Activated T-cell treated with anti-CD3 and anti-CD28 coated beads, Interleukin-2, amount 50 U/mL, for 48 hours (primary cell): ENCODE measurements at regions not wholly inside any gene's neighbourhood (a gene's known extent, or its start where the extent isn't known, plus 50 kb on each side); places are given as distances from the start of the nearest gene placed in this dataset.
A peak's percentile ranks its signal among the peaks of the same experiment; 100 is the strongest.

Experiments used
- DNase-seq, 2 experiments: peaks; one replicate each; pipeline ENCODE4 v3.0.0-alpha.2; 2020

DNA sequence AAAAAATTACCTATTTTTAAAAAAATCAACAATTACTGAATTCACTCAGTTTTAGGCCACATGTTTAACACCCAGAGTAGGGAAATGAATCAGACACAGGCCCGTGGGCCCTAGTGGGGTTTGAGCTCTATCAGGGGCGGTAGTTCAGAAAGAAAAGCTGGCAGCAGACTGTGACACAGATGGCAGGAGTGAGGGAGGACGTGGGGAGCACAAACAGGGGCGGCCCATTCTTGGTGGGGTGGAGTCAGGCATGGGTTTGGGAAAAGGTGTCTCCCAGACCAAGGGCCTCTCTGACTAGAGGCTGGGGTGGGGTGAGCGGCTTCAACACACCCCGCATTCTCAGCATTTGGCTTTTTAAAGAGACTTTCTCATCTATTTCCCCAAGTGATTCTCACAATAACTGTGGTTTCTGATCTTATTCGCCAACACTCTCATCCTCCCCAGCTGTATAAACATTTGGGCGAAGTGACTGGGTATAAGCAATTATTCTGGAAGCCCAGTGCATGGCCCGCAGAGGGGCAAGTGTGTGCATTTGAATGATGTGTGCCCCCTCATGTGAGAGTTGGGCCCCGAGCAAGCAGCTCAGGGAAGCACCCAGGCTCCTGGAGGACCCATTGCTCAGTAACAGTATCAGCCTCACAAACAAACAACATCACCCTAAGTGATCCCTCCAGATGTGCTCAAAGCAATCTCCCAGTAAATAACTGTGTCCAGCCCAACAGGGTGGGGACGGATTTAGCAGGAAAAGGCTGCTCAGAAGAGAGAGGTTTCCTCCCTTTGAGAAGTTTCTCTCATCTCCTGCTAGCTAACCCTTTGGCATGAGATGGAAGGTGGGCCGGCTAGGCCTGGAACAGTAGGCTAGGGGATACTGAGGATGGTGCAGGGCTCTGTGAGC is 437.6 kb upstream of the ZMIZ1 start:
- peak; percentile 44 to 45 for DNase-seq

DNA sequence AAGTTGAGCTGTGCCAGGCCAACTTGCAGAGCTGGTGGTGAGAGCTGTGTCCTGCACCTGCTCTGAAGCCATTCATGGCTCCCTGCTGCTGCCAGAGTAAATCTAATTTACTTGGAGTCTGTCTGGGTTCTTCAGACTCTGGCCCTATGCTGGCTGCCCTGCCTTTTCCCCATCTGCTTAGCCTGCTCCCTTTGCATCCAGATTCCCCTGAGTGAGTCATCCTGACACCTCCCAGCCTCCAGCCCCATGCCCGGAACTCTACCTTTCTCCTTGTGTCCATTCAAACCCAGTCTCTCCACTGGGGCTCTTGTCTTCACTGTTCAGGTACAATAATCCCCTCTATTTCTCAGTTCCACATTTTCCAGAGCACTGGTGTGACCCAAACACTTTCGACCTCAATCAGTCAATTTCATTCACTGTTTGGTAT is 434.4 kb upstream of the ZMIZ1 start:
- DNase-seq: no peak

DNA sequence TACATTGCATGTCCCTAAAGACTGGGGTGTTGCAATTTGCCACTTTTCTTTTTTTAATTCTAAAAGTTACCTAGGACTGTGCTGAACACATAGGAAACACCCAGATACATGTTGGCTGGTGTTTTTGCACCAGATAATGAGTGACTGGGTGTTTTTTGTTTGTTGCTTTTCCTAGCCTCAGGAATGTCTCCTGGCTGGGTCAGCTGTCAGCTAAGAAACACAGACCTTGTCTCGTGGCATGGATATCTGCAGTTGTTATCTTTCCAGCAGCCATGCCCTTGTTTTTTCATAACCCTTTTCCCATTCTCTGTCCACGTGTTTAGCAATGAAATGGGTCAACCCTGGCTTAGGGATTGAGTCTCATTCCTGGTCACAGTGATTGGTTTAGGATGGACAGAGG is 433.9 kb upstream of the ZMIZ1 start:
- no peak for DNase-seq

DNA sequence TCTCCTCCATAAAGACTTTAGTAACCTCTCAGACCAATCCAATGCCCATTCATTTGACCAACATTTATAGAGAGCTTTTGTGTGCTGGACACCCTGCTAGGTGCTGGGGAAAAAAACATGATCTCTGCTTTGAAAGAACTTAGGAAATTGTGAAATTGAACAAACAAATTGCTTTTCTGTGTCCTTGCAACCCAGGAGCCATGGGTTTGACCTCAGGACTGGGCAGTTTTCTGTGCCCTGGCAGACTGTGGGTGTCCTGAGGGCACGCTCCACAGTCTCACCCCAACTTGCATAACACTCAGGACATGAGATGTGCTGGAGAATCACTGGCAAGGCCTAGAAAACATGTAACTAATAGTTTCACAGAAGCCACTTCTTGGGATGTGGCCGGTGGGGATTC is 429.1 kb upstream of the ZMIZ1 start:
- DNase-seq: no peak

DNA sequence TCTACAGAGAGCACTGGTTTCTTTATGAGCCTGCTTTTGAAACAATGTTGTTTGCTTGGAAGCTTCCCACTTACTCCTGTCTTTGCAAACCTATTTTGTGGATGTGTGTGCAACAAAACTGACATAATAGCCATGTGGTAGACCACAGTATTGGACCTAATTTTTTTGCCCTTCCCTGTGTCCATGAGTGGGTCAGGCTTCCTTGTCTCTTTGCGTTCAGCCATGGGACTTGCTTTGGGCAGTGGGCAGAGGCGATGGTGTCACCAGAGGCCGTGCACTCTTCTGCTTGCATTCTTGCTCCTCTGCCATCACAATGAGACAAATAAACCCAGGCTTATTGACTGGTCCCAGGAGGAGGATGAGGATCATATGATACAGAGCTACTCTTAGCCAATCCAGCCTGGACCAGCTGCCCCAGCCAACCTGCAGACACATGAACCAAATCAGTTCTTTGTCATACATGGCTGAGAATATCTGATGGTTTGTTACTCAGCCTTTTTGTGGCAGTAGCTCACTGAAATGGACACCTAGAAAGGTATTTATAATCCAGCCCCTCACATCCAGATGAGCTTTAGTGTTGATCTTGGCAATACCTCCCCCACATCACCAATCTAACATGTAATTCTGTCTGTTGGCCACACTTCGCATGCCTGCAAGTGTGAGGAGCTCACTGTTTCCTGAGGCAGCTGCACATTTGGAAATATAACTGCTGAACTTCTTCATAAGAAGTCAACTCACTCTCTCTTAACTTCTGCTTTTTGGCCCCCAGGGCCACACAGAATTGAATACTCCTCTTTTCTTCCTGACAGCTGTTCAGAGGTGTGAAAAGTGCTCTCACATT is 427.8 kb upstream of the ZMIZ1 start:
- DNase-seq: no peak

DNA sequence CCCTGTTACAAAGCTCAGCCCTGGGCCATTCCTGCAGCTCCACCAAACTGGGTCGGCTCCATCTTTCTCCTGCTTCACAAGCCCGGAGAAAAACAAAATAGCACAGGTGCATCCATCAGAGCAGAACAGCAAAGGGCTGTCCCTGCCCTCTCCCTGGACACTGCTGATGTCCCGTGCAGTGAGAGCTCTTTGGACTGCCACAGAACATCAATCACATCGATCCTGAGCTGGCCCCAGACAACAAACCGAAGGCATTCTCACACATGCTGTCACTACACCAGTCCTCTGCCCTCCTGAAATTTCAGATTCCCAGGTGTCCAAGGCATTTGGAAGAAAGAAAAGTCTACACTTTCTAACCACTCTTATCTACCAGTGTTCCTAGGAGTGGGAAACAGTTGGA is 427.1 kb upstream of the ZMIZ1 start:
- no peak for DNase-seq

DNA sequence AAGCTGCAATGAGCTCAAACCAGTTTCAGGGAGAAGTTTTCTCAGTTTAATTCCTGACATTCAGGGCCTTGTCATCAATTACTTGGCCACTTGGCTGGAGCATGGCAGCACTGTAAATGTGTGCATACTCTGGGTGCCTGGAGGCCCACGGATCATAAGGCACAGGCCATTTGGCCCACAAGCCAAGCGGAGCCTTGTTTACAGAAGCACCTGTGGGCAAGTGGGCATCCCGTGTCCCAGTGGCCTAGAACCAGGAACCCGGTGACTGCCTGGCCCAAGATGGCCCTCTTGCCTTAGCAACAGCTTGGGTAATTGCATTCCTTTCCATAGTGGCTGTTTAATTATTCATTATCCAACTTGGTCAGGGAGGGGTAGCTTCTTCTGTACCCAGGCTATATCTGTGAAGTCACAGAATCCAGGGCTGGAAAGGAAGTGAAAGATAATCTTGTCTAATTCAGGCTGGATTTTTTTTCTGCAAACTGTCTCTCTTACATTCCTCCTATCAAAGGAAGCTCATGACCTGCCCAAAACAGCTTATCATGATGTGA is 426.4 kb upstream of the ZMIZ1 start:
- no peak for DNase-seq

DNA sequence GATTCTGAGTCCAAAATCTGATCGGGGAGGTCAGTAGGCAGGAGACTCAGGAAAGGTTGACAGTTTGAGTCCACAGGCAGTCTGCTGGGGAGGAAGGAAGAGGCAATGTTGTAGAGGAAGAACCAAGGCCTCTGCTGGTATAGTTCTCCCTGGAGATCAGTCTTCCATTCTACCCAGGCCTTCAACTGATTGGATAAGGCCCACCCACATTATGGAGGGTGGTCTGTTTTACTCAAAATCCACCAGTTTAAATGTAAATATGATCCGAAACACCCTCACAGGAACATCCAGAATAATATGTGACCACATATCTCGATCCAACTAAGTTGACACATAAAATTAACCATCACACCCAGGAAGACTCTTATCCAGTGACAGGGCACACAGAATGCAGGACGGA is 425.3 kb upstream of the ZMIZ1 start:
- no peak for DNase-seq

DNA sequence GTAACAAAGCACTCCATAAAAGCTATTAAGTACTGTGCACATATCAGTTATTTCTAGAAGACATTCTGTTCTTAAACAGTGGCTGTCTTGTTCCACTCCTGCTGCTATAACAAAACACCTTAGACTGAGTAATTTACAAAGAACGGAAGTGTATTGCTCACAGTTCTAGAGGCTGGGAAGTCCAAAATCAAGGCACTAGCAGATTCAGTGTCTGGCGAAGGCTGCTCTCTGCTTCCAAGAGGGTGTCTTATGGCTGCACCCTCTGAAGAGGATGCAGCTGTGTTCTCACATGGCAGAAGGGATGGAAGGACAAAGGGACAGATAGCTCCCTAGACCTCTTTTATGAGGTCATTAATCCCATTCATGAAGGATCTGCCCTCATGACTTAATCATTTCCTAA is 424.2 kb upstream of the ZMIZ1 start:
- DNase-seq: no peak

DNA sequence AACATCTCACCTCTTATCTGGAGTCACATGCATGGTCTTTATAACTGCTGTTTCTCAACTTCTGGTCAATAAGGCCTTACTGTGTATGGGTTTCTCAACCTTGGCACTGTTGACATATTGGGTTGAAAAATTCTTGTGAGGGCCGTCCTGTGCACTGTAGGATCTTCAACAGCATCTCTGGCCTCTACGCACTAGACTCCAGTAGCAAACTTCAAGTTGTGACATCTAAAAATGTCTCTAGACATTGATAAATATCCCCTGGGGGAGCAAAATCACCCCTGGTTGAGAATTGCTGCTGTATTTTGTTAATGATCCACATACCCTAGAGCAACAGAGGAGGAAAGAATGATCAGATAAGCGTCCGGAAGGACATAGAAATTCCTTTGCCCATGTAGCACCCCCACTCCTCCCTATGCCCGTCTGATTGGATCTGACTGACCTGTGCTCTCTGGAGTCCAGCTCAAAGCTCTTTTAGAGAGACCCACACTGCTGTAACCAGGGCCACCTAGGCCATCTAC is 423.5 kb upstream of the ZMIZ1 start:
- DNase-seq: no peak

DNA sequence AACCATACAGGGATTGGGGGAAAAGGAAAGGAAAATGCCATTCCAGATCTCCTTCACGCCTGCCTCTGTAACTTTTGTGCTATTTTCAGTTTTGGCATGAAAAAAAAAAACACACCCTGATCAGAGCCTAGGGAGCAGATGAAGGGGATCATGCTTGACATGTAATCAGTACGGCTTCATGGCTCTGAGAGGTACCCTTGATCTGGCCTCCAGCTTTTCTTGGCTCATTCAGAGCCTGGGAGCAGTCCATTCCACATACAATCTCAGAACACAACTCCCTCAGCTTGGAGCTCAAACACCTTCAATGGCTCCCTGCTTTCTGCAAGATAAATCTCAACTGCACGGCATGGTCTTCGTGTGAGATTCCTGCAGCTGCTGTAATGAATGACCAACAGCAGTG is 422.8 kb upstream of the ZMIZ1 start:
- no peak for DNase-seq

DNA sequence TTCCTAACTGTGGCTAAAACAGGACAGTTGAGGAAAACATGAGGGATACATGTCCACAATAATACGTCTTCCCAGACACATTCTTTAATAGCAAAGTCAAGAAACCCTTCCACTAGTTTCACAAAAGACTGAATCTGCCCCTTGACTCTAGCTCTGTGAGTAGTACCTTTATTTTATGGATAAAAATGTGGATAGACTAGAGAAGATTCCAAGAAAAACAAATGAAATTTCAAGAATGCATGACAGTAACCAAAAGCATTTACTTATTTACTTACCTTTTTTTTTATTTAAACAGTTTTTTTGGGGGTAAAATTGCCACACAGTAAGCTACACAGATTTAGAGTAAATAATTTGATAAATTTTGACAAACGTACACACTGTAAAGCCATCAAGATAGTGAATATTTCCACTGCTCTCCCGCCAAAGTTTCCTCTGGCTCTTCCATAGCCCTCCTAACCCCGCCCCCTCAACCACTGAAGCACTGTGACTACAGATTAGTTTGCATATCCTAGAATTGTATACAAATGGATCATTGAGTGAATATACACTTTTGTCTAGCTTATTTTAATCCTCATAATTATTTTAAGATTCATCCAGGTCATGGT is 420.4 kb upstream of the ZMIZ1 start:
- DNase-seq: no peak

DNA sequence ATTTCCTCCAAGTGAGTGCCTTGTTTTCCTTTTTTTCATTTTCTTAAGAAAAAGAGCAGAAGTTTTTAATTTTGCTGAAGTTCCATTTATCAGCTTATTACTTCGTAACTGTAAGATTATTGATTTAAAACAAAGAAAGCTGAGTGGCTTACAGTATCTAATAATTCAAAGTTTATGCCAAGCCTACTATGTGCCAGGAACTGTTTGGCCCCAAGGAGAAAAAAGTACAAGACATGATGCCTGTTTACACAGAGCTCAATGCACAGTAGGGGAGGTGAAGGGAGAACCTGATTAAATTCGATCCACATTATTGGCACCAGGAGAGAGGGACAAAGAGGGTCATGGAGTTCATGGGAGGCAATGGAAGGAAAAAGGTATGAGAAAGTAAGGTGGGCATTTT is 419.3 kb upstream of the ZMIZ1 start:
- DNase-seq: no peak

DNA sequence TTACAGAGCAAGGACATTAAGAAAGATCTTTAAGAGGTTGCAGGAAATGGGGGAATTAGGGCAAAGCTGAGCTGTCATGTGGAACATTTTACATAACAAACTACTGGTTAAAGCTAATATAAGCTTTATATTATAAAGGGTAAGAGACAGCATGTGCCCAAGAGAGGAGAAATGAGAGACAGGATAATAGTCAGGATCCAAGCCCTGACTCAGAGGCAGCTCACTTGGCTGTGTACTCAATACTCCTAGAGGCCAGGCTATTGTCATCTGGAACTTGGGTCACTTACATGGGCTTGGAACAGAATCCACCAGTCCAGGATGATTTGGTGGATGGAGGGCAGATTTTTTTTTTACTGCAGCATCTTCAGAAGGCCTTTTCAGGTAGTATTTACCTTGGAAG is 418.6 kb upstream of the ZMIZ1 start:
- no peak for DNase-seq

DNA sequence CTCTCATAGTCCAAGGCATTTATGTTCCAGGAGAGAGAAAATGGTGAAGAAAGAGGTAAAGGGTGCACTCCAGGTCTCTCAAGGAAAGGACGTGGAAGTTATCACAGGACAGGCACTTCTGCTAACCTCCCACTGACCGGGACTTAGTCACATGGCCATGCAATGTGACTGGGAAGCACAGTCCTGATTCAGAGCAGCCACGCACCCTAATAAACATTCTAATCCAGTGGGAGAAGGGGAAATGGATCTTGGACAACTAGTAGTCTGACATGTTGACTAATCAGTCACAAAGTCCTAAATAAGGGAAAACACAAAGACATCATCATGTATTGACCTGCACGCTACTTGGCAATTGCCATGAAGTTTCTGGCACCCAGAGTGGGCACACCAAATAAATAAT is 417.5 kb upstream of the ZMIZ1 start:
- no peak for DNase-seq

DNA sequence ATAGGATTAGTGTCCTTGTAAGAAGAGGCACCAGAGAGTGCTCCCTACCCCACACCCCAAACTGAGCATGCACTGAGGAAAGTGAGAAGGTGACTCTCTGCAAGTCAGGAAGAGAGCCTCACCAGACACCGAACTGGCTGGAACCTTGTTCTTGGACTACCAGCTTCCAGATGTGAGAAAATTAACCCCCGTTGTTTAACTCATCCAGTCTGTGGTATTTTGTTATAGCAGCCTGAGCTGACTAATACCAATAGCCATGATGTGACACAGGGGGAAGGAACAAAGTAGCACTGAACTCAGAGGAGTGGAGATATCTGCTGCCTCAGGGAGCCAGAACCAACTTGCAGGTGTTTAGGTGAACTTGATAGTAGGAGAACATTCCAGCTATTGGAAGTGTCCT is 415.2 kb upstream of the ZMIZ1 start:
- DNase-seq: no peak

DNA sequence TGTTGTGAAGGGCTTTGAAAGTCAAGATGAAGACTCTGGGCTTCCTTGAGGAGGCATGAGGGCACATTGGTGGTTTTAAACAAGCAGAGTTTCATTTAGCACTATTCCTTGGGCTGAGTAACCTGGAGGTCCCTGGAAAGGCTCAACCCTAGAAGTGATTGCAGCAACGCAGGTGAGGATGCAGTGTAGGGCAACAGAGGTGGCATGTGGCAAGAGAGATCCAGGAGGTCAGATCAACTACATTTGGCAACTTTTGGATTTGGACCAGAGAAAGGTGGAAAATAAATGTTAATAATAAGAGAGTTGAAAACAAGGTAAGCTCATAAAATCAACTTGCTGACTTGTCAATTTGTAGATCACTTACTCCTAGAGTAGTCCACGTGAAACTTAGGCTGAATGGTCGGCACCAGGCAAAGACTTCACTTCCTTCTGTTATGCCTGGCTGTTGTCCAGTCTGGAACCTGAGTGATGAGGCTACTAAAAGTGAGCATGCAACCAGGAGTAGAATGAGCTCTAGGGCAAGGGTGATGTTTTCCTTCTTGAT is 414.6 kb upstream of the ZMIZ1 start:
- no peak for DNase-seq

DNA sequence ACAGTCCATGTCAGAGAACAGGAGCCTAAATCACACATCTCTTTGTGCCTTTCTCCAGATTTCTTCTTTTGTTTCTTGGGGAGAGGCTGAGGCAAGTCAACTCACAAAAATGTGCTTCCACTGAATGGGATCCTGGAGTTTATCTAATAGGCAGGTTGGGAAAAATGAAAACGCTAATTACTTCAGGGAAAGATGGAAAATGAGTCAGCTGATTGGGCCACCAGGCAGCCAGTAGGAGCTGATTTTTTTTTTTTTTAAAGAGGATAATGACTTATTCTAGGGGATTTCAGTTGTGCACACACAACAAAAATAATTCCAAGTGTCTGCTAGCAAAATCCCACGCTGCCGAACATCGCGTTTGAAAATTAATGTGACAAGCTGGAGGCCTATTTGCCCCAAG is 412.8 kb upstream of the ZMIZ1 start:
- DNase-seq: no peak

DNA sequence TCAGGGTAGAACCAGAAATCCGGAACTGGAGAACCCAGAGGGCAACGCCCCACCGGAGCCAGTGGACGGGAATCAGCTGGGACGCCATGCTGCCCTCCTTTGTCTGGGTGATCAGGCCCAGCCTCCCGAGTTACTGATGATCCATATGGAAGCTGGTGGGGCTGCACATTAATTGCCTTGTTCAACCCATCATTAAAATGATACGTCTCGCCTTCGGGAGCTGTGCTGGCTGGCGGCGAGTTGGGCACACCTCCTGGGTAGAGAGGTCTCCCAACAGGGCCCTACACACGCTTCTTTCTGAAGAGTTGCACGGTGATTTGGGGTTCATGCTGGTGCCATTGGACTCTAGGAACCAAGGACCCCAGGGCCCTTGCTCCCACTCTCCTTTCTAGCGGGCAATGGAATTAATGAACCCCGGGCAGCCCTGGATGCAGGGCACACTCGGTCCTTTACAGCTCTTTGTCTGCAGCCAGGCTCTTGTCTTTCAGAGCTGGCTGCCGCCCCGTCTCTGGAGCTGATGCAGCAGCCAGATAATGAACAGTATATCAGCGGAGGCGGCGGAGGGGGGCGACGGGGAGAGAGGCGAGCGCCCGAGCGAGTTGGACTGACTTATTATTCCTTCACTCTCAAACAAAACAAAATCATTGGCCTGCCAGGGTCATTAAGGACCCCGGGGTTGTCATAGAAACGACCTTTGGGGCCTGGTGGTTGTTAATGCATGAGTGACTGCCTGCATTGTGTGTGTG is 412.2 kb upstream of the ZMIZ1 start:
- no peak for DNase-seq

DNA sequence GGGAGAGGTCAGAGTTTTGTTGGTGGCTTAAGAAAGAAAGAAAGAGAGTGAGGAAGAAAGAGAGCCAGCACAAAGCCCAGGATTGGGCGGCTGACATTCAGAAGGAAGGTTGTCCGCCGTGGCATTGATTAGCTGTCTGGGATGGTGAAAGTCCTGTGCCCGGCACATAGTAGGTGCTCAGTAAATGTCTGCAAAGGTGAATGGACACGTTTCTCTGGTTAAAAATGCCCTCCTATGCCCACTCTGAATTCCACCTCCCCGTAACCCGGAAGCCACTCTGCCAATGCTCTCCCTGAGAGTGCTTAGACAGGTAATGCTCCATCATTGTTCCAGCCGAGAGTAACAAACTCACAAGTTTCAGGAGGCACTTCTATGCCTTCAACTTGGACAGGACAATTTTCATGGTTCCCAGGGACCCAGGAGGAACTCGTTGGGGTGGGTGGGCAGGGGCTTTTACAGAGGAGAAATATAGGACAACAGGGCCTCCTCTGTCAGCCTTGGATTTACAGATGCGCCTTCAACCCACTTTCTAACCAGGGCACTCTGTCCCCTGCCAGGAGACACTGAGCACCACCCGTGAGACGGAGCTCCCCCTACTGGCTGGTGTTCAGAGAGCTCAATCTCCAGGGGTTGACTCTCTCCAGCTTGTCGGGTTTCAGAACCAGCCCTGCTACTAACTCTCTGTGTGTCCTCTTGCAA is 411.5 kb upstream of the ZMIZ1 start:
- peak; percentile 79 to 81 for DNase-seq

DNA sequence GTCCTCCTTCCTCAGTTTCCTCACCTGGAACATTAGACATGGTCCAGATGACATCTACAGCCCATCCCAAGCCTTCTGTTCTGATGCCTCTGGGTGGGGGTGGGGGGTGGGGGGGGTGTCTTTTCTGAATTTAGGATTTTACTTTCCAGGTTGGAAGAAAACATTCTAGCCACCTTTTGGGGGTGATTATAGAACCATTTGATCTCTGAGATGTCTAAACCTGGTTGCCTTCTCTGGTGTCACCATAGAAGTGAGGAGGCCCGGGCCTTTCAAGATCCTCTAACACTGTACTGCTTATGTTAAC is 411.0 kb upstream of the ZMIZ1 start:
- no peak for DNase-seq
